ENCODE measurements at regions not wholly inside any gene's neighbourhood (a gene's known extent, or its start where the extent isn't known, plus 50 kb on each side); places are given as distances from the start of the nearest gene placed in this dataset.

GRCh38 chr1:14320986-14321385 lies 277.5 kb upstream of the KAZN start:
- Mint-ChIP-seq H3K4me1 (ENCODE audit: insufficient read depth, unreplicated experiment) (peaks cover 17% of the 10 kb centered on the region), H3K27me3 (ENCODE audit: insufficient read depth, unreplicated experiment) (no peaks in the 10 kb centered on the region), H3K27ac (ENCODE audit: low read depth, unreplicated experiment) (peak overlapping the region; percentile 83), H3K36me3 (ENCODE audit: insufficient read depth, unreplicated experiment) (peaks cover 6% of the 10 kb centered on the region), H3K4me3 (ENCODE audit: unreplicated experiment) (no peak overlapping the region), H3K9me3 (ENCODE audit: unreplicated experiment) (no peaks in the 10 kb centered on the region)
- intact Hi-C loops (cut with micrococcal nuclease), result no loop called here
- DNase-seq (ENCODE audit: unreplicated experiment), result no peak
- POLR2A ChIA-PET, result interaction anchor here (0.7 to 1.9 kb wide), 8 partner anchors 9 to 281 kb away, joined by 3 to 7 read pairs (median 4); no protein-coding TSS in a partner anchor
- BruUV-seq (replicated peaks), result no TSS peak
- TF ChIP-seq CTCF (IDR thresholded peaks at IDR 0.05; ENCODE audit: unreplicated experiment), result no peak
- CTCF ChIA-PET, result interaction anchor here (0.6 to 1.1 kb wide), 2 partner anchors 17 to 22 kb away, joined by 3 read pairs; no protein-coding TSS in a partner anchor

- Mint-ChIP-seq H3K4me3 (ENCODE audit: unreplicated experiment) (no peak overlapping the region), H3K9me3 (ENCODE audit: unreplicated experiment) (no peaks in the 10 kb centered on the region), H3K36me3 (ENCODE audit: insufficient read depth, unreplicated experiment) (peaks cover 6% of the 10 kb centered on the region), H3K4me1 (ENCODE audit: insufficient read depth, unreplicated experiment) (peaks cover 17% of the 10 kb centered on the region), H3K27ac (ENCODE audit: low read depth, unreplicated experiment) (peak overlapping the region; percentile 83), H3K27me3 (ENCODE audit: insufficient read depth, unreplicated experiment) (no peaks in the 10 kb centered on the region)
- TF ChIP-seq CTCF (IDR thresholded peaks at IDR 0.05; ENCODE audit: unreplicated experiment), result no peak
- DNase-seq (ENCODE audit: unreplicated experiment), result no peak
- ChIA-PET POLR2A (interaction anchor here (0.9 to 1.9 kb wide), 2 partner anchors 9 to 11 kb away, joined by 3 to 7 read pairs; no protein-coding TSS in a partner anchor), CTCF (interaction anchor here (0.6 to 1.1 kb wide), 2 partner anchors 17 to 22 kb away, joined by 3 read pairs; no protein-coding TSS in a partner anchor)
- BruUV-seq (replicated peaks), result no TSS peak
- intact Hi-C loops (cut with micrococcal nuclease), result no loop called here
Measured at GRCh38 chr1:14321422-14321821, 277.1 kb upstream of the KAZN start.

- H3K9me3 Mint-ChIP-seq (ENCODE audit: unreplicated experiment), result no peaks in the 10 kb centered on the region
- no peaks in the 10 kb centered on the region for H3K27me3 Mint-ChIP-seq (ENCODE audit: insufficient read depth, unreplicated experiment)
- DNase-seq (ENCODE audit: unreplicated experiment), result no peak
- H3K4me3 Mint-ChIP-seq (ENCODE audit: unreplicated experiment), result no peak overlapping the region
- ChIA-PET POLR2A (interaction anchor here (0.6 kb wide), 1 partner anchor 599 kb away, joined by 3 read pairs; no protein-coding TSS in a partner anchor), CTCF (no interaction called here)
- no peak for TF ChIP-seq CTCF (IDR thresholded peaks at IDR 0.05; ENCODE audit: unreplicated experiment)
- peaks cover 23% of the 10 kb centered on the region for H3K4me1 Mint-ChIP-seq (ENCODE audit: insufficient read depth, unreplicated experiment)
- BruUV-seq (replicated peaks), result no TSS peak
- peaks cover 6% of the 10 kb centered on the region for H3K36me3 Mint-ChIP-seq (ENCODE audit: insufficient read depth, unreplicated experiment)
- intact Hi-C loops (cut with micrococcal nuclease), result no loop called here
- no peak overlapping the region for H3K27ac Mint-ChIP-seq (ENCODE audit: low read depth, unreplicated experiment)
Measured at GRCh38 chr1:14323568-14324247, 274.8 kb upstream of the KAZN start.

- POLR2A ChIA-PET, result no interaction called here
Measured at GRCh38 chr1:14324248-14324630, 274.2 kb upstream of the KAZN start.

More at GRCh38 chr1:14324248-14324630, 274.2 kb upstream of the KAZN start:
- H3K27me3 Mint-ChIP-seq (ENCODE audit: insufficient read depth, unreplicated experiment), result no peaks in the 10 kb centered on the region
- H3K27ac Mint-ChIP-seq (ENCODE audit: low read depth, unreplicated experiment), result no peak overlapping the region
- TF ChIP-seq CTCF (IDR thresholded peaks at IDR 0.05; ENCODE audit: unreplicated experiment), result no peak
- CTCF ChIA-PET, result no interaction called here
- no peak overlapping the region for H3K4me3 Mint-ChIP-seq (ENCODE audit: unreplicated experiment)
- DNase-seq (ENCODE audit: unreplicated experiment), result no peak
- H3K4me1 Mint-ChIP-seq (ENCODE audit: insufficient read depth, unreplicated experiment), result peaks cover 28% of the 10 kb centered on the region
- H3K9me3 Mint-ChIP-seq (ENCODE audit: unreplicated experiment), result no peaks in the 10 kb centered on the region
- intact Hi-C loops (cut with micrococcal nuclease), result no loop called here
- BruUV-seq (replicated peaks), result no TSS peak
- peaks cover 6% of the 10 kb centered on the region for H3K36me3 Mint-ChIP-seq (ENCODE audit: insufficient read depth, unreplicated experiment)

Measured in MCF 10A (cell line).